Keratinocyte (primary cell): ENCODE measurements at regions not wholly inside any gene's neighbourhood (a gene's known extent, or its start where the extent isn't known, plus 50 kb on each side); places are given as distances from the start of the nearest gene placed in this dataset.

ENCODE experiments used
- DNase-seq: peaks from one replicate; pipeline ENCODE4 v3.0.0-alpha.2; 2011; ENCODE audit warnings: low read depth, missing footprints, low spot score
- FAIRE-seq: peaks from 2 replicates; lab custom pipeline; 2011; peaks lifted over from hg19 to GRCh38; lab: Jason Lieb, UNC
- H2AFZ ChIP-seq: 2 replicates; pipeline ENCODE4 v1.6.0; 2012; ENCODE audit warnings: low read length, control low read depth, inconsistent platforms; ENCODE audit not compliant: control insufficient read depth
- H3K27ac ChIP-seq: 2 replicates; pipeline ENCODE4 v1.5.1; 2011; ENCODE audit warnings: low read length; ENCODE audit not compliant: control insufficient read depth, insufficient read depth
- H3K27me3 ChIP-seq: 3 replicates; pipeline ENCODE4 v1.6.0; 2011; ENCODE audit warnings: low read length; ENCODE audit not compliant: control insufficient read depth, insufficient read depth; ENCODE audit errors: extremely low read depth
- H3K36me3 ChIP-seq, 2 experiments: 2 replicates in 1 of 2; 3 replicates in 1 of 2; pipeline ENCODE4 v1.5.1; 2011; ENCODE audit warnings: low read length in 2 of 2, mild to moderate bottlenecking in 1 of 2; ENCODE audit not compliant: control insufficient read depth in 2 of 2, insufficient read depth in 2 of 2; ENCODE audit errors: extremely low read depth in 1 of 2
- H3K4me1 ChIP-seq: 3 replicates; pipeline ENCODE4 v1.5.1; 2011; ENCODE audit warnings: low read length; ENCODE audit not compliant: control insufficient read depth, insufficient read depth; ENCODE audit errors: extremely low read depth
- H3K4me2 ChIP-seq: 3 replicates; pipeline ENCODE4 v1.6.0; 2011; ENCODE audit warnings: low read depth, low read length; ENCODE audit not compliant: control insufficient read depth, insufficient read depth; ENCODE audit errors: extremely low read depth
- H3K4me3 ChIP-seq, 3 experiments: fragments of 200-600 bp in 1 of 3; sonication (generic) in 1 of 3; 2 replicates in 2 of 3; 3 replicates in 1 of 3; pipeline ENCODE4 v1.5.1; 2011 to 2016; ENCODE audit warnings: low read length in 3 of 3, mild to moderate bottlenecking in 3 of 3, control low read depth in 2 of 3, inconsistent platforms in 1 of 3, low read depth in 1 of 3, mixed read lengths in 1 of 3, mixed run types in 1 of 3, moderate library complexity in 1 of 3; ENCODE audit not compliant: control insufficient read depth in 2 of 3, insufficient read depth in 2 of 3; ENCODE audit errors: extremely low read depth in 1 of 3
- H3K79me2 ChIP-seq: 2 replicates; pipeline ENCODE4 v1.6.0; 2012; ENCODE audit warnings: low read length; ENCODE audit not compliant: control insufficient read depth, insufficient read depth
- H3K9ac ChIP-seq: 3 replicates; pipeline ENCODE4 v1.6.0; 2011; ENCODE audit warnings: low read length; ENCODE audit not compliant: control insufficient read depth, insufficient read depth; ENCODE audit errors: extremely low read depth
- H3K9me1 ChIP-seq: 3 replicates; pipeline ENCODE4 v1.6.0; 2011; ENCODE audit warnings: low read length; ENCODE audit not compliant: control insufficient read depth, insufficient read depth; ENCODE audit errors: extremely low read depth
- H3K9me3 ChIP-seq: 2 replicates; pipeline ENCODE4 v1.5.1; 2012; ENCODE audit warnings: low read depth, low read length; ENCODE audit not compliant: control insufficient read depth
- H4K20me1 ChIP-seq: 3 replicates; pipeline ENCODE4 v1.6.0; 2011; ENCODE audit warnings: low read length; ENCODE audit not compliant: control insufficient read depth, insufficient read depth; ENCODE audit errors: extremely low read depth
- EZH2 ChIP-seq: IDR thresholded peaks from one replicate; pipeline ENCODE4 v1.6.1; 2012; ENCODE audit warnings: inconsistent platforms, mild to moderate bottlenecking, low read length, moderate library complexity
- dilution Hi-C: fragments of 300-500 bp; cut with MboI; formaldehyde crosslinking; loops from one replicate; pipeline ENCODE4 v1.7.0; 2020; ENCODE audit warnings: low sequenced_read_pairs; ENCODE audit not compliant: extremely low pct_ligation_motif_present
- TF ChIP-seq, protein P1 (sequence below), 3 experiments: IDR thresholded peaks in 1 of 3; conservative IDR thresholded peaks in 1 of 3; optimal IDR thresholded peaks in 1 of 3; 2 replicates in 2 of 3; 3 replicates in 1 of 3; pipeline versions ENCODE3 to v1.5.1; 2011; ENCODE audit warnings: low read length in 3 of 3, mild to moderate bottlenecking in 3 of 3, moderate library complexity in 2 of 3, control low read depth in 1 of 3, inconsistent platforms in 1 of 3; ENCODE audit not compliant: insufficient read depth in 2 of 3; ENCODE audit errors: extremely low read depth in 1 of 3

GRCh38 chr5:125775896-125776295 lies 647.3 kb upstream of the GRAMD2B start:
- FAIRE-seq = peak; percentile 63
- no peak overlapping the region for H3K4me3 ChIP-seq

GRCh38 chr5:125776656-125777139 lies 646.5 kb upstream of the GRAMD2B start:
- Histone ChIP-seq H3K27ac (no peak overlapping the region), H3K4me1 (no peaks in the 10 kb centered on the region), H3K9me3 (no peaks in the 10 kb centered on the region), H3K4me2 (no peak overlapping the region), H3K9me1 (no peaks in the 10 kb centered on the region), H3K27me3 (no peaks in the 10 kb centered on the region), H3K9ac (no peak overlapping the region), H3K36me3 (no peaks in the 10 kb centered on the region), H2AFZ (no peak overlapping the region), H3K79me2 (no peaks in the 10 kb centered on the region), H4K20me1 (no peaks in the 10 kb centered on the region), H3K4me3 (no peak overlapping the region)
- TF ChIP-seq EZH2 = no peak
- TF ChIP-seq, protein P1, sequence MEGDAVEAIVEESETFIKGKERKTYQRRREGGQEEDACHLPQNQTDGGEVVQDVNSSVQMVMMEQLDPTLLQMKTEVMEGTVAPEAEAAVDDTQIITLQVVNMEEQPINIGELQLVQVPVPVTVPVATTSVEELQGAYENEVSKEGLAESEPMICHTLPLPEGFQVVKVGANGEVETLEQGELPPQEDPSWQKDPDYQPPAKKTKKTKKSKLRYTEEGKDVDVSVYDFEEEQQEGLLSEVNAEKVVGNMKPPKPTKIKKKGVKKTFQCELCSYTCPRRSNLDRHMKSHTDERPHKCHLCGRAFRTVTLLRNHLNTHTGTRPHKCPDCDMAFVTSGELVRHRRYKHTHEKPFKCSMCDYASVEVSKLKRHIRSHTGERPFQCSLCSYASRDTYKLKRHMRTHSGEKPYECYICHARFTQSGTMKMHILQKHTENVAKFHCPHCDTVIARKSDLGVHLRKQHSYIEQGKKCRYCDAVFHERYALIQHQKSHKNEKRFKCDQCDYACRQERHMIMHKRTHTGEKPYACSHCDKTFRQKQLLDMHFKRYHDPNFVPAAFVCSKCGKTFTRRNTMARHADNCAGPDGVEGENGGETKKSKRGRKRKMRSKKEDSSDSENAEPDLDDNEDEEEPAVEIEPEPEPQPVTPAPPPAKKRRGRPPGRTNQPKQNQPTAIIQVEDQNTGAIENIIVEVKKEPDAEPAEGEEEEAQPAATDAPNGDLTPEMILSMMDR (optimal IDR thresholded peaks at IDR 0.05 in 1 of 3, IDR thresholded peaks at IDR 0.05 in 1 of 3, conservative IDR thresholded peaks at IDR 0.05 in 1 of 3; ENCODE audit: extremely low read depth in 1 of 3, insufficient read depth in 2 of 3, low read length in 3 of 3) = no peak
- DNase-seq = no peak
- dilution Hi-C loops = no loop called here
- no peak for FAIRE-seq

More at GRCh38 chr5:125775896-125776295, 647.3 kb upstream of the GRAMD2B start:
- Histone ChIP-seq H4K20me1 (no peaks in the 10 kb centered on the region), H3K27me3 (no peaks in the 10 kb centered on the region), H3K9me1 (no peaks in the 10 kb centered on the region), H3K9ac (no peak overlapping the region), H3K4me1 (no peaks in the 10 kb centered on the region), H3K36me3 (no peaks in the 10 kb centered on the region), H3K4me2 (no peak overlapping the region), H3K79me2 (no peaks in the 10 kb centered on the region), H3K9me3 (no peaks in the 10 kb centered on the region), H2AFZ (no peak overlapping the region), H3K27ac (no peak overlapping the region)
- no peak for DNase-seq
- dilution Hi-C loops = no loop called here
- TF ChIP-seq, protein P1 (optimal IDR thresholded peaks at IDR 0.05 in 1 of 3, IDR thresholded peaks at IDR 0.05 in 1 of 3, conservative IDR thresholded peaks at IDR 0.05 in 1 of 3; ENCODE audit: extremely low read depth in 1 of 3, insufficient read depth in 2 of 3, low read length in 3 of 3) = no peak
- TF ChIP-seq EZH2 = no peak
